Hepatocyte (in vitro differentiated cells): ENCODE measurements at regions not wholly inside any gene's neighbourhood (a gene's known extent, or its start where the extent isn't known, plus 50 kb on each side); places are given as distances from the start of the nearest gene placed in this dataset.

Source experiments
- DNase-seq: peaks from one replicate; pipeline ENCODE4 v3.0.0-alpha.2; 2016; ENCODE audit warnings: low spot score
- H2AFZ ChIP-seq: fragments of 200-600 bp; sonication (generic); 2 replicates; pipeline ENCODE4 v1.6.0; 2016; ENCODE audit warnings: antibody characterized with exemption, mild to moderate bottlenecking
- H3K27ac ChIP-seq: fragments of 200-600 bp; sonication (generic); 2 replicates; pipeline ENCODE4 v1.5.1; 2016; ENCODE audit warnings: mild to moderate bottlenecking
- H3K27me3 ChIP-seq: fragments of 200-600 bp; sonication (generic); 2 replicates; pipeline ENCODE4 v1.6.1; 2016
- H3K36me3 ChIP-seq: fragments of 200-600 bp; sonication (generic); replicated peaks from 2 replicates; pipeline ENCODE4 v1.5.1; 2016; ENCODE audit warnings: low read depth; ENCODE audit not compliant: insufficient read depth
- H3K4me1 ChIP-seq: fragments of 200-600 bp; sonication (generic); 2 replicates; pipeline ENCODE4 v1.5.1; 2016; ENCODE audit warnings: mild to moderate bottlenecking, moderate library complexity; ENCODE audit not compliant: insufficient read depth
- H3K4me2 ChIP-seq: fragments of 200-600 bp; sonication (generic); 2 replicates; pipeline ENCODE4 v1.6.0; 2016
- H3K4me3 ChIP-seq: fragments of 200-600 bp; sonication (generic); 2 replicates; pipeline ENCODE4 v1.5.1; 2016; ENCODE audit warnings: mild to moderate bottlenecking
- H3K79me2 ChIP-seq: fragments of 200-600 bp; sonication (generic); 2 replicates; pipeline ENCODE4 v1.6.0; 2017; ENCODE audit warnings: mild to moderate bottlenecking
- H3K9me2 ChIP-seq: fragments of 200-600 bp; sonication (generic); replicated peaks from 2 replicates; pipeline ENCODE4 v1.6.0; 2017; ENCODE audit warnings: mild to moderate bottlenecking; ENCODE audit not compliant: insufficient read depth
- H3K9me3 ChIP-seq: fragments of 200-600 bp; sonication (generic); 2 replicates; pipeline ENCODE4 v1.5.1; 2016; ENCODE audit warnings: low read depth, mild to moderate bottlenecking
- H4K20me1 ChIP-seq: fragments of 200-600 bp; sonication (generic); 2 replicates; pipeline ENCODE4 v1.6.0; 2016; ENCODE audit warnings: mild to moderate bottlenecking; ENCODE audit not compliant: insufficient read depth, poor library complexity, severe bottlenecking
- EZH2 ChIP-seq: fragments of 200-600 bp; sonication (generic); IDR thresholded peaks from 2 replicates; pipeline ENCODE4 v1.6.1; 2016; ENCODE audit warnings: antibody characterized with exemption, mild to moderate bottlenecking, borderline replicate concordance
- EZH2phosphoT487 ChIP-seq: fragments of 200-600 bp; sonication (generic); IDR thresholded peaks from one replicate; pipeline ENCODE4 v1.6.1; 2018; ENCODE audit warnings: antibody characterized with exemption, mild to moderate bottlenecking, low read depth, moderate library complexity; ENCODE audit not compliant: unreplicated experiment, severe bottlenecking
- WGBS: methylation state at CpG from one replicate; pipeline ENCODE4 v1.1.6; 2016; ENCODE audit warnings: low lambda C conversion rate; ENCODE audit errors: missing lambda C conversion rate; 5-methylcytosine and 5-hydroxymethylcytosine counted together
- TF ChIP-seq, protein P1 (sequence below): fragments of 200-600 bp; sonication (generic); IDR thresholded peaks from 2 replicates; pipeline ENCODE4 v1.5.1; 2016; ENCODE audit warnings: antibody characterized with exemption, mild to moderate bottlenecking; ENCODE audit not compliant: poor library complexity

- DNase-seq = no peak
- peak overlapping the region; percentile 41 for H2AFZ ChIP-seq
- WGBS = 36% methylated on average over 5 of the region's 5 CpGs
- no peaks in the 10 kb centered on the region for H3K9me2 ChIP-seq
- H3K27me3 ChIP-seq = no peaks in the 10 kb centered on the region
- no peaks in the 10 kb centered on the region for H3K9me3 ChIP-seq
- H3K27ac ChIP-seq = peak overlapping the region; percentile 33
- TF ChIP-seq EZH2 (no peak), EZH2phosphoT487 (no peak)
- TF ChIP-seq, protein P1, sequence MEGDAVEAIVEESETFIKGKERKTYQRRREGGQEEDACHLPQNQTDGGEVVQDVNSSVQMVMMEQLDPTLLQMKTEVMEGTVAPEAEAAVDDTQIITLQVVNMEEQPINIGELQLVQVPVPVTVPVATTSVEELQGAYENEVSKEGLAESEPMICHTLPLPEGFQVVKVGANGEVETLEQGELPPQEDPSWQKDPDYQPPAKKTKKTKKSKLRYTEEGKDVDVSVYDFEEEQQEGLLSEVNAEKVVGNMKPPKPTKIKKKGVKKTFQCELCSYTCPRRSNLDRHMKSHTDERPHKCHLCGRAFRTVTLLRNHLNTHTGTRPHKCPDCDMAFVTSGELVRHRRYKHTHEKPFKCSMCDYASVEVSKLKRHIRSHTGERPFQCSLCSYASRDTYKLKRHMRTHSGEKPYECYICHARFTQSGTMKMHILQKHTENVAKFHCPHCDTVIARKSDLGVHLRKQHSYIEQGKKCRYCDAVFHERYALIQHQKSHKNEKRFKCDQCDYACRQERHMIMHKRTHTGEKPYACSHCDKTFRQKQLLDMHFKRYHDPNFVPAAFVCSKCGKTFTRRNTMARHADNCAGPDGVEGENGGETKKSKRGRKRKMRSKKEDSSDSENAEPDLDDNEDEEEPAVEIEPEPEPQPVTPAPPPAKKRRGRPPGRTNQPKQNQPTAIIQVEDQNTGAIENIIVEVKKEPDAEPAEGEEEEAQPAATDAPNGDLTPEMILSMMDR = no peak
- no peaks in the 10 kb centered on the region for H4K20me1 ChIP-seq
- no peak overlapping the region for H3K4me3 ChIP-seq
- peak overlapping the region; percentile 2 for H3K4me2 ChIP-seq
- H3K79me2 ChIP-seq = no peaks in the 10 kb centered on the region
- peaks cover 14% of the 10 kb centered on the region for H3K4me1 ChIP-seq
- H3K36me3 ChIP-seq = no peaks in the 10 kb centered on the region
Observed at GRCh38 chr1:168863772-168864171, 134.8 kb upstream of the DPT start.

- H3K9me2 ChIP-seq = no peaks in the 10 kb centered on the region
- TF ChIP-seq EZH2 = no peak
- TF ChIP-seq EZH2phosphoT487 = no peak
- TF ChIP-seq, protein P1 = no peak
- H4K20me1 ChIP-seq = no peaks in the 10 kb centered on the region
- peaks cover 14% of the 10 kb centered on the region for H3K4me1 ChIP-seq
- H3K36me3 ChIP-seq = no peaks in the 10 kb centered on the region
- H3K79me2 ChIP-seq = no peaks in the 10 kb centered on the region
- peak overlapping the region; percentile 41 for H2AFZ ChIP-seq
- H3K27ac ChIP-seq = peak overlapping the region; percentile 33
- H3K4me3 ChIP-seq = no peak overlapping the region
- no peaks in the 10 kb centered on the region for H3K9me3 ChIP-seq
- H3K27me3 ChIP-seq = no peaks in the 10 kb centered on the region
- DNase-seq = no peak
- peak overlapping the region; percentile 2 for H3K4me2 ChIP-seq
Observed at GRCh38 chr1:168864266-168864665, 135.3 kb upstream of the DPT start.

- Histone ChIP-seq H4K20me1 (no peaks in the 10 kb centered on the region), H3K9me3 (no peaks in the 10 kb centered on the region), H3K4me2 (no peak overlapping the region), H3K27ac (no peak overlapping the region), H3K4me3 (no peak overlapping the region), H3K9me2 (no peaks in the 10 kb centered on the region), H3K79me2 (no peaks in the 10 kb centered on the region), H3K36me3 (no peaks in the 10 kb centered on the region), H3K4me1 (peaks cover 9% of the 10 kb centered on the region), H2AFZ (no peak overlapping the region), H3K27me3 (no peaks in the 10 kb centered on the region)
- no peak for TF ChIP-seq EZH2phosphoT487
- no peak for TF ChIP-seq EZH2
- TF ChIP-seq, protein P1 = no peak
- 90% methylated on average over 4 of the region's 4 CpGs for WGBS
- no peak for DNase-seq
Observed at GRCh38 chr1:168865850-168866620, 137.0 kb upstream of the DPT start.
